GM12891 (cell line): ENCODE measurements at regions not wholly inside any gene's neighbourhood (a gene's known extent, or its start where the extent isn't known, plus 50 kb on each side); places are given as distances from the start of the nearest gene placed in this dataset.
A peak's percentile ranks its signal among the peaks of the same experiment; 100 is the strongest.
"Not testable (repeated sequence)": the region's sequence is repeated elsewhere in the genome, so short reads cannot be mapped to it uniquely, and the experiment has no call there.

Experiments
- DNase-seq: peaks from one replicate; pipeline ENCODE4 v3.0.0; 2011; ENCODE audit warnings: low spot score; ENCODE audit not compliant: insufficient read length
- FAIRE-seq: peaks from 2 replicates; lab custom pipeline; 2011; peaks lifted over from hg19 to GRCh38; lab: Jason Lieb, UNC
- PAX5 ChIP-seq: IDR thresholded peaks from 2 replicates; pipeline ENCODE4 v1.6.1; 2011; ENCODE audit warnings: low read length, moderate library complexity, mild to moderate bottlenecking; ENCODE audit not compliant: insufficient read depth, severe bottlenecking
- POLR2A ChIP-seq: IDR thresholded peaks from 2 replicates; pipeline ENCODE4 v1.6.1; 2011; ENCODE audit warnings: low read depth, low read length, control low read depth
- POLR2AphosphoS5 ChIP-seq: IDR thresholded peaks from 2 replicates; pipeline ENCODE4 v1.6.1; 2011; ENCODE audit warnings: low read depth, low read length, control low read depth
- POU2F2 ChIP-seq: IDR thresholded peaks from 2 replicates; pipeline ENCODE4 v1.6.1; 2011; ENCODE audit warnings: low read depth, mild to moderate bottlenecking, control low read depth, low read length, moderate library complexity
- SPI1 ChIP-seq: IDR thresholded peaks from 2 replicates; pipeline ENCODE4 v1.6.1; 2011; ENCODE audit warnings: low read depth, low read length, control low read depth
- TAF1 ChIP-seq: IDR thresholded peaks from 2 replicates; pipeline ENCODE4 v1.6.1; 2011; ENCODE audit warnings: low read depth, low read length, control low read depth

DNA sequence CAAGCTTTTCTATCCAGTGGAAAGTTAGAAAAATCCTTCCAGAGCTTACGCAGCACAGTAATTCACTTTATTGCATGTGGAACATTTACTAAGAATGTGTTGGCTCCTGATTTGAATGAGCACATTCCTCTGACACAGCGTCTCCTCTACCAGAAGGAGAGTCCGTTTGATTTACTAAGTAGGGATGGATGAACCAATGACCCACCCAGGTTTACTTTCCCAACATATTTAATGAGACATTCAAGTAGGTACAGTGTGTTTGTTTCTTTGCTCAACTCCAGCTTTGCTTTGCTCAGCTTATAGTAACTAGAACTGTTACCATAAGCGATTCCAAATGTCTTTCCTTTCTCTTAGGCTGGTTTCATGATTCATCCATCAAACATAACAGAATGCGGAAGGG, 161.7 kb downstream of the SMARCA1 start:
- DNase-seq, result no peak
- no peak for FAIRE-seq
- TF ChIP-seq POLR2A, result no peak
- TF ChIP-seq SPI1, result no peak
- TF ChIP-seq TAF1, result no peak
- no peak for TF ChIP-seq PAX5
- no peak for TF ChIP-seq POU2F2
- no peak for TF ChIP-seq POLR2AphosphoS5

DNA sequence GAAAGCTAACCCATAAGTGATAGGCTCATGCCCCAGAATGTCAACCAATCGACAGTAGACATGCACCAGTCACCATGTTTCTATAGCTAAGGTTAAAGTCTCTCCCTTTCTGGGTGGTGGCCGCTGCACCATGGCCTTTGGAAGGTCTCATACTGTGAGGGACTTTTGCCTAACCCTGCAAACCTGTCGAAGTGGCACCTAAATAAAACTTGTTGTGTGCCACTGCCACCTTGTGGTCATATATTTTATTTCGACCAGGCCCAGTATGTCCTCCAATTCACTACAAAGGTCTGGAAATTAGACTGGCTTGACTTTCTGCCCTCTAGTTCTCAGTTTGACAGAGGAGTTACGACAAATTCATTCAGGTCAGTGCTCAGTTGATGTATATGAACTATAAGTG, 163.1 kb downstream of the SMARCA1 start:
- peak; percentile 96 for FAIRE-seq
- no peak for TF ChIP-seq POU2F2
- DNase-seq, result peak; percentile 3

- FAIRE-seq, result no peak
- no peak for TF ChIP-seq POLR2A
- TF ChIP-seq POLR2AphosphoS5, result no peak
- no peak for TF ChIP-seq POU2F2
- no peak for TF ChIP-seq TAF1
- TF ChIP-seq PAX5, result no peak
- TF ChIP-seq SPI1, result no peak
- no peak for DNase-seq
These were observed 164.0 kb downstream of the SMARCA1 start for GRCh38 chrX:129359269-129359668.

DNA sequence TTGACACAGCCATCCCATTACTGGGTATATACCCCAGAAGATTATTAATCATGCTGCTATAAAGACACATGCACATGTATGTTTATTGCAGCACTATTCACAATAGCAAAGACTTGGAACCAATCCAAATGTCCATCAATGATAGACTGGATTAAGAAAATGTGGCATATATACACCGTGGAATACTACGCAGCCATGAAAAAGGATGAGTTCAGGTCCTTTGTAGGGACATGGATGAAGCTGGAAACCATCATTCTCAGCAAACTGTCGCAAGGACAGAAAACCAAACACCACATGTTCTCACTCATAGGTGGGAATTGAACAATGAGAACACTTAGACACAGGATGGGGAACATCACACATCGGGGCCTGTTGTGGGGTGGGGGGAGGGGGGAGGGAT, 165.9 kb downstream of the SMARCA1 start:
- FAIRE-seq, result not testable (repeated sequence)

GRCh38 chrX:129347291-129347690, 176.0 kb downstream of the SMARCA1 start:
- no peak for TF ChIP-seq TAF1
- no peak for TF ChIP-seq POLR2A
- no peak for TF ChIP-seq POLR2AphosphoS5
- TF ChIP-seq SPI1, result no peak
- no peak for TF ChIP-seq POU2F2
- no peak for TF ChIP-seq PAX5
- DNase-seq (no peak), FAIRE-seq (no peak)

More for the DNA sequence above, 165.9 kb downstream of the SMARCA1 start:
- DNase-seq, result not testable (repeated sequence)

DNA sequence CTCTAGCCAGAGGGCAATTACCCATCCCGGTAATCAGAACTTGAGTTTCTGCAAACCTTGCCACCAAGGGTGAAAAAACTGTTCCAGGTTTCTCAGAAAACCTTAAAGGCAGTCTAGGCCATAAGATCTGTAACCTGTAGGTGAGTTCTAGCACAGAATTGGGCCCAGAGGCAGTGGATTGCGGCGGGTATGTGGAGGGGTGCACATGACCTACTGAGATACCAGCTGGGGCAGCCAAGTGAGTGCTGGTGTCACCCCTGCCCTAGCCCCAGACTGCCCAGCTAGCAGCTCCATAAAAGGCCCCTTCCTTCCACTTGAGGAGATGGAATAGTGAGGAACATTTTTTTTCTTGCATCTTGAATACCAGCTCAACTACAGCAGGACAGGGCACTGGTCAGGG, 176.7 kb downstream of the SMARCA1 start:
- DNase-seq, result no peak
- TF ChIP-seq POLR2AphosphoS5 (no peak), POU2F2 (no peak), POLR2A (no peak), SPI1 (no peak), PAX5 (no peak), TAF1 (no peak)
- FAIRE-seq, result no peak

- FAIRE-seq, DNase-seq: not testable (repeated sequence)
These were observed 186.0 kb downstream of the SMARCA1 start for GRCh38 chrX:129337264-129337663.

GRCh38 chrX:129323115-129323514, 200.2 kb downstream of the SMARCA1 start:
- FAIRE-seq (no peak), DNase-seq (no peak)
- TF ChIP-seq POU2F2, result no peak
- TF ChIP-seq POLR2AphosphoS5, result no peak
- TF ChIP-seq POLR2A, result no peak
- TF ChIP-seq TAF1, result no peak
- TF ChIP-seq SPI1, result no peak
- no peak for TF ChIP-seq PAX5

GRCh38 chrX:129318375-129318774, 204.9 kb downstream of the SMARCA1 start:
- FAIRE-seq (no peak), DNase-seq (no peak)
- TF ChIP-seq TAF1, result no peak
- no peak for TF ChIP-seq PAX5
- no peak for TF ChIP-seq SPI1
- TF ChIP-seq POLR2A, result no peak
- TF ChIP-seq POU2F2, result no peak
- no peak for TF ChIP-seq POLR2AphosphoS5

DNA sequence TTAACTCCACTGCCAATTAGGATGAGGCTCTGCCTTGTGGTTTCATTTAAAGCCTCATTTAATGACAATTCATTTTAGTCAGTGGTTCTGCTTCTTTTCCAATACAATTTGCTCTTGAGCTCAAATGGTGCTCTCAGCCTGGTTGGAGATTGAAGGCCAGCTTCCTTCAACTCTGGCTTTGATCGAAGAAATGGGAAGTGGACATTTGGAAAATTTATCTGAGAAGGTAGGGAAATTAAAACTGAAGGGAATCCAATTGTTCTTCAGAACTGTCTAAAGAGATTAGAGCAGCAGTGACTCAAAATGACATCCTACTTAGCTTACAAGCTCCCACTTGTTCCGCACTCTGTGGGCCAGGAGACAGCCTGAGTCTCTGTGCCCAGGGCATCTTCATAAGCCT, 206.8 kb downstream of the SMARCA1 start:
- TF ChIP-seq POU2F2 (no peak), POLR2AphosphoS5 (no peak), SPI1 (no peak), PAX5 (no peak), POLR2A (no peak)
- DNase-seq, result no peak

GRCh38 chrX:129310000-129310399, 213.3 kb downstream of the SMARCA1 start:
- DNase-seq (no peak), FAIRE-seq (peak; percentile 23)
- no peak for TF ChIP-seq POLR2A
- no peak for TF ChIP-seq SPI1
- no peak for TF ChIP-seq POU2F2
- TF ChIP-seq PAX5, result no peak
- no peak for TF ChIP-seq TAF1
- no peak for TF ChIP-seq POLR2AphosphoS5

More for the DNA sequence above, 206.8 kb downstream of the SMARCA1 start:
- no peak for FAIRE-seq
